Activated CD4-positive, alpha-beta T cell treated with anti-CD3 and anti-CD28 coated beads for 24 hours (primary cell): ENCODE measurements at regions not wholly inside any gene's neighbourhood (a gene's known extent, or its start where the extent isn't known, plus 50 kb on each side); places are given as distances from the start of the nearest gene placed in this dataset.

ENCODE experiments used
- DNase-seq, 2 donors: peaks; one replicate each; pipeline ENCODE4 v3.0.0-alpha.2; 2020; ENCODE audit warnings: low read depth in 2 of 2

DNA sequence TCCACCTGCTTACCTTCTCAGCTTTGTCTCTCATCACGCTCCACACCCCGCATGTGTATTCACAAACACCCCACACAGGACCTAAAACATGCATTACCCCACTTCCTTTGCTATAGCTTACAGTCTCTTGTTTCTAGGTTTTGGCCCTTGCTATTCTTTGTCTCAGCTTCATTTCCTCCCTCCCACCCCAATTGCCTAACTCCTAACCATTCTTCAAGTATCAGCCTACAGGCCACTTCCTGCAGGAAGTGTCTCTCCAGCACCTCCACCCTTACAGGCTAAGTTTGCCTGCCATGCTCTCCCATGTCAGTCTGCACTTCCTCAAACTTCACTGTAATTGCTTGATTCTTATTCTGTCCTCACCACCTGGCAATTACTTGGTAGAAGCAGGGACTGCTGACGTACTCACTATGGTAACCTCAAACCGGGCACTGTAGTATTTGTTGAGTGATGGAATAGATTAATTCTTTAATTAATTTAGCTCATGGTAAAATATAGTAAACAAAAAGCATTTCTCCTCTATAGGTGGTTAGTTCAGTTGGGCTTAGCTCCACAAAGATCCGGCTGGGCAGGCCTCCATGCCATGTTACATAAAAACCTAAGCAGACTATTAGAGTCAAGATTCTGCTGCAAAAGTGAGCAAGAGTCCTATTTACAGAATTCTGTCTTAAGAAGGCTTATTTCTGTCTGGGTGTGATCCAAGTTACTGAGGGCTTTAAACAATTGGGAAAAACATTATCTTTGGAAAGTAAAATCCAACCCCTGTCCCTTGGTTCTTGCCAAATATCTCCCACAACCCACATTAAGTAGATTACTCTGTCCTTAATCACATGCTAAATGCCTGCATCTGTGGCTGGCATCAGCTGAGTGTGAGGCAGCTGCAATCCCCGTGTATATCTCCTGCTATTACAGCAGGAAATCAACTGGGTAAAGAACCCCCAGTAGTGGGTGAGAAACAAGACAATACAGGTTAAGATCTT, 124.7 kb upstream of the CPEB2 start:
- no peak for DNase-seq

DNA sequence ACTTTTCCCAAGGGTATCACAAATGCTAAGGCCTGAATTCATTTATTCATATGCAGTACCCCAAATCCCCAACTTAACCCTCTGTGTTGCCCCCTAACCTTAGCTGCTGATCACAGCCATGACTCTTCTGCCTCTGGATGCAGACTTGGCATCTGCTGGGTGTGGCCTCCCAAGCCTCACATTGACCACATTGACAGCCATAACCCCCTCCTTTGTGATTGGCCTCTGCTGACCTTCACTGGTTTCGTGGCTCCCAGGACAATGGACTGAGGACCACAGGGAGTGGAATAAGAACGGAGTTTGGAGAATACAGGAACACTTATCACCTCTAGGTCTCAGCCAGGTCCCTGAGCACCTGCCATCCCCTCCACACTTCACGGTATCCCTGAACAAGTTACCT, 123.6 kb upstream of the CPEB2 start:
- DNase-seq, result no peak

DNA sequence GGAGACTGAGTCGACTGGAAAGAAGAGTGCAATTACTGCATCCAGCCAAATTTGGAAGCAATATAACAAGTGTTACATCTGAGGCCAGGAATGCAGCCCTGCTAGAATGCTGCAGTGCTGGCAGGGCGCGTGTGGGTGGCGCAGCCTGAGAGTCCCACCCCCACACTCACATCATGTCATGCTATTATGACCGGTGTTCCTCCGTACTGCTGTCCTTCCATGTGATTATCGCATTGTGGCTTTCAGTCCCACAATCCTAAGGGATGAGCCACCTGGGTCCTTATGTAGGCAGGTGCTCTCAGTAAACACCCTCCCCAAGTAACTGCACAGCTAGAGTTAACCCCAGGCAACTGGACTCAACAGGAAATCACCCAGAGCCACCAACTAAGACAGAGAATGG, 122.6 kb upstream of the CPEB2 start:
- no peak for DNase-seq

DNA sequence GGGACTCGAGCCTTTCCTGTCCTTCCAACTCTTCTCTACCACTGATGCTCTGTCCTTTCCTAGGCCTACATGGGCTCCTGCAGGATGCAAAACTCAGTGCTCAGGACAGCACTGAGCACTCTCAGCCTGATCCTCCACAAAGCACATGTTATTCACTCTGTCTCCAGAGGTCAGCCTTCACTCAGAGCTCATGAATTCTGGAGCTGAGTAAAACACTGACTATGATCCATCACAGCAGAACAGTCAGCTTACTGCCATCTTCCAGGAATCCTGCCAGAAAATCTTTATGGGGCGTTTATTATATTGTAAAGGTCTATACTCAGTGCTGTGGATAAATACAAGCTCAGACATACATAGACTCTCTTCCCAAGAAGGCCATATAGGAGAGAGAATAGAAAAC, 121.5 kb upstream of the CPEB2 start:
- no peak for DNase-seq

DNA sequence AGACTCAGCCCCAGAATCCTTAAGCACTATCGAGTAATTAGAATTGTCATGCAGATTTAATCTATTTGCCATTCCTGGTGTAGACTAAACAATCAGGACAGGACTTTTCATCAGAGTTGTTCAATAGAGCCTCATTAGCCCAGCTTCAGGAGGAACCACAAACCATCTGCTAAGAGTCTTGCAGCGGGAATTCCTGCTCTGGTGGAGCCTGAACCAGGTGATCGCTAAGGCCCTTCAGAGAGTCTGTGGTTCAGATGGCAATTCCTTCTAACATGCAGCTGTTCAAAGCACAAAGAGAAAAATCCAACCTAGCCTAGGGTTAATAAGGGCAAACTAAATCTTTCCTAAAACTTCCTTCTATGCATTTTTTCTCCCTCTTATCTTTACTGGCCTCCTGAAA, 119.1 kb upstream of the CPEB2 start:
- DNase-seq, result no peak

DNA sequence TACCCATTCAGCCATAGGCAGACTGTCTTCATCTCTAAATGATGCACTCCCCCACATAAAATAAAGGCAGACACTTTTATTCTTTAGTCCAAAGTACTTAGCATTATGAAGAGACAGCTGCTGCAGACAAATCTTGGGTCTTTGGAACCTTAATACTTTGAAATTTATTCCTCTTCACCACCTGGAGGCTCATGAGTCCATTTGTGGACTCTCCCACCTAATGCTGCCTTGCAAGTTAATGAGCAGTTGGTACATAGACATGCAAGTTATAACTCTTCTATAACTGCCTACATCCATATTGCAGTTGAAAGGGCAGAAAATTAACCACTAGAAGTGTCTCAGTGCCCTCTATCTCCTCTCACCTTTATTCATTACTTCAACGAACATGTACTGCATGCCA, 118.6 kb upstream of the CPEB2 start:
- no peak for DNase-seq

DNA sequence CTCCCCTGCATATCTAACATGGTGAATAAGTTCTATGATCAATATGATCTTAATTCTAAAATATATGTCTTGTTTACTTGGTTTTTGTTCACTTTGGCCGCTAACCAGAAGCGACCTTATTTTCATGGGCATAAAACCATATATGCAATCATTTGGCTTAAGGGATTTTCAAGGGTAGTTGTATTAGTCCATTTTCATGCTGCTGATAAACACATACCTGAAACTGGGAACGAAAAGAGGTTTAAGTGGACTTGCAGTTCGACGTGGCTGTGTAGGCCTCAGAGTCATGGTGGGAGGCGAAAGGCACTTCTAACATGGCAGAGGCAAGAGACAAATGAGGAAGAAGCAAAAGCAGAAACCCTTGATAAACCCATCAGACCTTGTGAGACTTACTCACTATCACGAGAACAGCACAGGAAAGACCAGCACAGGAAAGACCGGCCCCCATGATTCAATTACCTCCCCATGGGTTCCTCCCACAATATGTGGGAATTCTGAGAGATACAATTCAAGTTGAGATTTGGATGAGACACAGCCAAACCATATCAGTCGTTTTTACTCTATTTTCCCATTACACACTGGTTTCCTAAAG, 114.3 kb upstream of the CPEB2 start:
- no peak for DNase-seq

DNA sequence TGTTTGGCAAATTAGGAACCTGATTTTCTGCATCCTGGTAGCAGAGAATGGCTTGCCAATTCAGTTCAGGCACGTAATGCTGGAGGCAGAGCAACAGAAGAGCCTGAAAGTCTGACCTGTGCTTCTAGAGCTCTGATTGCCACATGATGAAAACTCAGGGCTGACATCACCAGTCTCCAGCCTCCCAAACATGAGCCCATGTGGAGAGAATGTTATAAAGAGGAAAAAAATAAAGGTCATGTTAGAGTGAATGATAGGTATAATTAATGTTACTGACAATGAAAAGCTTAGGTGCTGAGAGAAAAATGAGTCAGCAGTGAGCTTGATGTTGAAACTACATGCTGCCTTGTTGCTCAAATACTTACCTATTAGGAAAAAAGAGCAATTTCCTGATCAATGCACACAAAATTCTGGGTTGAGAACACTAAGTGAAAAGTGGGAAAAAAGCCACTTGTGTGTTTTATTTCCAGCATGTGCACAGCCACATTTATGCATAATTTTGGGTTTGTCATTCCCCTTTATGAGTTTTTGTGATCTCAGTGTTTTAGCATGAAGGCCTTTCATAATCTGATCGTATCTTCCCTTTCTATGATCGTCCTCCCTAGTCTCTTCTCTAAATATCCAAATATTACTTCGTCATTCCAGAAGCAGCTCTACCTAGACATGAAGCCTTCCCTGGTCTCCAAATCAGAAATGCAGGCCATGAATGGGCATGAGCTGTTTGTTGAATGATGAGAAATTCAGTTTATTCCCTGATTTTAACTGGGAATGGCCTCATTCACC, 113.3 kb upstream of the CPEB2 start:
- DNase-seq, result no peak

DNA sequence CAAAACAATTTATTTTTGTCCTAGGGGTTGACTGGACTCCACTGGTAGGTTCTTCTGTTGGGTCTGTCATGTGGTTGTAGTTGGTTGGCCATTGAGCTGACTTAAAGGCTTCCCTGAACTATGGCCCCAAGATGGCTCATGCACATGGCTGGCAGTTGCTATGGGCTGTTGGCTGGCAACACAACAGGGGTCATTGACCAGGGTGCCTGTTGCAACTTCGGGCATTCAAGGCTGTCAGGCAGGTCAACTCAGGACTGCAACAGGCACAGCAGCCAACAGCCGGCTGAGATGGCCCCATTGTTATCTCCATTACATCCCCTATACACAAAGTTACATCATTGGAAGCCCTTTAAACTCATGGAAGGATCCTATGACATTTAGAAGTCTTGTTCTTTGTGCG, 109.7 kb upstream of the CPEB2 start:
- DNase-seq, result no peak

DNA sequence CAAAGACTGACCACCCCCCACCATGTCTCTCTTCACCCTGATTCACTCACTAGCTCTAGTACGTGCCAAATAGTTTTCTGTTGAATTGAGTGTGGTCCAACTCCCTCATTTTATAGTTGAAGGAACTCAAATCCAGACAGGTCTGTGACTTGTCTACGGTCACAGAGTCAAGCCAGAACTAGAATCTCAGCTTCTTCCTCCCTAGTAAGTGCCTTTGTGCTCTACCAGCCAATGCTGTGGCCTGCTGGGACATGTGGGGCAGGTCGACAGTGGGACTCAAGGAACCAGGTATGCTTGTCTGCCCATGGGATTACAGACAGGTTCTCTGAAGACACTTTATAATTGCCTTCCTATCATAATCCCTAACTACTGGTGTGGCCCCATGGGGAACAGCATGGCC, 108.6 kb upstream of the CPEB2 start:
- no peak for DNase-seq

DNA sequence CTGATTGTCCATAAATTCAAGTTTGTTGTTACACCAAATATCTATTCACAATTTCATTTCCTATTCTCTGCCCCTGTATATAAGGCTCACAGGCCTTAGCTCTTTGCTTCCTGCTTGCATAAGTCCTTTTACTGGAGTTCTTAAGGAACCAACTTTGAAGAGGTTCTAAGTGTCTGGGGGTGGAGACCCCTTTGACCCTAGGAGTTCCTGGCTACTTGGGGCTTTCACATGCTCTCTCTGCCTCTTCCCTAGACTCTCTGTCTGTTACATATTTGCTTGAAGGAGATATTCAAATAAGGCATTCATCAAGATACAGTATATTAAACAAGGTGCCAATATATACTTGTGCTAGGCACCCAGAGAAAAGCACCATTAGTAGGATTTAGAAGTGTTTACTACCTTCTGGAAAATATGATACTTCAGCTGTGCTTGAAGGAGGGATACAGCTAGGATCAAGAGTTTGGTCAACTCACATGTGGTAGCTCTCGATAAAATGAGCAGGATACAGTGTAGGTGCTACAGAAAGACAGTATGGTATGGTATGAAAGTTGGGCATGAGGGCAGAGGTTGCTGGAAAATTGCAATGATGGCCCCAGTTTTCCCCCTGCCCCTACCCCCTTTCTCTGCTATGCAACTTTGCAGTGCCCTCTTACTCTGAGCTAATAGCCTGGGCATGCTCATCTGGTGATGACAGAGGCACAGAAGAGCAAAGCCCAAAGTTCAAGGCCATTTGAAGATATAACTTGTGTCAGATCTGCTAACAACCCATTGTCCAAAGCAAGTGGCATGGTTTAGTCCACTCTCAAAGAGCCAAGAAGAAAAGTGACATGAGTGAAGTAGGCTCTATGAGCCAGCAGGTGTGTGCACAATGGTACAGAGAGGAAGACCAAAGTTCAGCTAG, 107.6 kb upstream of the CPEB2 start:
- no peak for DNase-seq

DNA sequence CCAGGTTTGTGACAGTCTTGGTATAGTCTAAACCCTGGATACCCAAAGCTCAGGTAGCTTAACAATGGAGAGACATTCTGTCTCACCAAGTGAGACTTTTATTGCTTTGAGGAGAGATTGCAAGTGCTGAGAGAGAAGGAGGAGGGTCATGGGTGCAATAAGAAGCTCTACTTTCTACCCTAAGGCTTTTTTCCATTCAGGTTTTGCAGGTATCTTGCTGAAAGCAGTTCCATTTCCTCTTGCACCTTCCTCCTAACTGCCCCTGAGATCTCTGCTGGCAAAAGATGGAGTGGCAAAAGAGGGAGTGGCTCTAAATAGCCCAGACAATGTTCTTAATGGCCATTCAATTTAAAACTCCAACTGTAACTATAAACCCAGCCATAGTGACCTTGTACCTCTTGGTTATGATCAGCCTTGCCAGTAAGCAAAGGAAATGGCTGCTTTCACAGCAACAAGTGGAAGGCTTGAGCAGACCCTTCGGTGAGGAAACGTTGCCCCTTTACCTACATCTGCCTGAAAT, 105.6 kb upstream of the CPEB2 start:
- no peak for DNase-seq

DNA sequence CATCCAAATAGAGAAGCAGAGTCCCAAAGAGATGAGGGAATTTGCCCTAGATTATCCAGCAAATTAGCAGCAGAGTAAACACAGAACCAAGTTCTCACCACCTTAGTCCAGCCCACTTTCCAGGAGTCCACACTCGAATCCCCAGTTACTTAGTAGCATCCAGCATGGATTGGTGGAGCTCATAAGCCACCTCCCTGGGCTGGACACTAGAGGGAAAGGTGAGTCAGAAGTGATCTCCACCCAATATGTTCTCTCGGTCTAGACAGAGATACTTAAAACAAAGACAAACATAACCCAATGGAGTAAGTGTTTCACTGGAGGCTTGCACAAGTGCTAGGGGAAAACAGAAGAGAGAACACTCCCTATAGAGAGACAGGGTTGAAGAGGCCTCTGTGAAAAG, 105.1 kb upstream of the CPEB2 start:
- DNase-seq, result no peak

DNA sequence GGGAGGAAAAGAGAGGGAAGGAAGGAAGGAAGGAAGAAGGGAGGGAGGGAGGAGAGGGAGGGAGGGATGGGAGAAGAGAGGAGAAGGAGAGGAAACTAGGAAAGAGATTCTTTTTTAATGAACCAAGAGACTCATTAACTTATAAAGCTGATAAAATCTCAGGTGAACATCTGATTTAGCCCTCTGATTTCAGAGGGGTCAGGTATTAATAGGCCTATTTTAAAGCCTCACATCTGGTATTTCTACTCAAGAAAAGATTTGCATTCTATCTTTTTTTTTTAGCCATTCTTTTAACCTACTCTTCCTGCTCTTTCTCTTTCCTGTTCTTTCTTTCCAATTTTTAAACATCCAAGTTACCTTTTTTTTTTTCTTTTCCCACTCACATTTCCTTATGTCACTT, 103.3 kb upstream of the CPEB2 start:
- no peak for DNase-seq

DNA sequence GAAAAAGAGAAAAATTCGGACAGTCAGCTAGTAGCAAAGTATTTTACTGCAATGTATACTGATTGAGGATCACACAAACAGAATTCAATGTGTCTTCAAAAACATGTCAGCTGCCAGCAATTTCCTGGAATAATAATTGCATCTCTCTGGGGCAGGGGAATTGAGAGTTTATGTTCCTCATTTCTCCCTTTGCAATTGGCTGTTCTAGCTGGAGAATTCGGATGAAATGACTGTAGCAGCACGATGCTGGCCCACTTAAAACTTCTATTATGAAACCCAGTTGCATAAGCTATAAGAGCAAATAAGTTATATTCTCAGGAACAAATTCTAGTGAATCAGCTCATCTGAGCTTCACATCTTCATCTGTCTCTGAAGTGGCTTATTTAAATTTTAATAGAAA, 99.9 kb upstream of the CPEB2 start:
- no peak for DNase-seq

DNA sequence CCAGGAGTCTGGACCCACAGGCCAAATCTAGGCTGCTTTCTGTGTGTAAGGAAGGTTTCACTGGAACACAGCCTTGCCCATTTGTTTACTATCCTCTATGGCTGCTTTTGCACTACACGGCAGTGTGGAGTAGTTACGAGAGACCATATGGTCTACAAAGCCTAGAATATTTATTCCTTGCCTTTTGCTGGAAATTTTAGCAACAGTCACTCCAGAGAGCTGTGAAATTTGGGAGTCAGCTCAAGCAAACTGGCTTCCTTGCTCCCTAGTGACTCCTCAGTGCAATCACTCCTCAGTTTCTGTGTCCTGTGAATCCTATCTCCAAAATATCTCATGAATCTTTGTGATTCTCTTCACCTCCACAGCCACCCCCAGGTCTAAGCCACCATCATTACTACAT, 99.0 kb upstream of the CPEB2 start:
- DNase-seq, result no peak

DNA sequence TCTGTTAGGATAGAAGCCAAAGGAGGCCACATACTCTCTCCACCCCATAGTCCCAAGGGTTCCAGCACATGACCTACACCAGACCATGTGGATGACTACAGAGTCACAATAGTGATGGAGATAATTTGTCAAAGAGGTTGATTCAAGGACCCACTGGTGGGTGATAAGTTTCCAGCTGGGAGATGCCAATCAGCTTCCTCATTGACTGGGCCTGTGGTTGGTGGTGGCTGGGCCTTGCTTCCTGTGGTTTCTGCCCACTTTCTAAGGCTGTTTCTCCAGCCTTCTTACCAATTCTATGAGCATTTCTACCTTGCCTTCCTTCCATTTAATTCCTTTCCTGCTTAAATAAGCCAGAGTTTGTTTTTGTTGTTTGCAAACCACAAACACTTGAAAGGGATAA, 95.5 kb upstream of the CPEB2 start:
- no peak for DNase-seq

DNA sequence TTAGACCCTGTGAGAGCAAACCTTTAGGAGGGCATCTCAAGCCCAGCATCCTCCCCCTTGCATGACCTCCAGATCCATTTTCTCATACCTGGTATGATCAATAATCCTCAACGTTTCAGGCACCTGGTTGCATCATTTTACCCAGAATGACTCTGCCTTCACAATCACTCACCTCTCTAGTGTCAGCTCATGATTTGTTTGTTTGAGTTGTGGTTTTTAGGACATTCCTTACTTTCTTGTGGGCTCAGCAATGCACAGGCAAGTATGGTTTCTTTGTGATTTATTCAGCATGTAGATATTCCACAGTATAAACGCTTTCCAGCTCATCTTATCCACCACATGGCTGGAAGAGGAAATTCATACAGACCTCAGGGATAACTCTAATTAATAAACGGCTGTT, 93.6 kb upstream of the CPEB2 start:
- no peak for DNase-seq

DNA sequence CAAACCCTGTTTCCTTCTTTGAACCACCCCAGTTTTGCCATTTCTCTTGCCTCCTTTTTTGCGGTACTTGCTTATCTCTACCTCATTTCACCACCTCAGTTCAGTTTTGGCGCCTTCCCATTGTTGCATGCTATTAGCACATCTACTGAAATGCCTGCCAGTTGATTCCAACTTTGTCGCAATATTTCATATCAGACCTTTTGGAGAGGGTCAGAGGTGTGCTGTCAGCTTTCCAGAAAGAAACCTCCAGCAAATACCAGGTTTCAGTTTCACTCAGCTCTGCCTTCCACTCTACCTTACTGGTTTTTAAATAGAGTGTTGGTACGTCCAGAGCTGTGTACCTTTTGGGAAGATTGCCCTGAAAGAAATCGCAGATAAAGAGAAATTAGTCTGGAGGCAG, 91.9 kb upstream of the CPEB2 start:
- no peak for DNase-seq

DNA sequence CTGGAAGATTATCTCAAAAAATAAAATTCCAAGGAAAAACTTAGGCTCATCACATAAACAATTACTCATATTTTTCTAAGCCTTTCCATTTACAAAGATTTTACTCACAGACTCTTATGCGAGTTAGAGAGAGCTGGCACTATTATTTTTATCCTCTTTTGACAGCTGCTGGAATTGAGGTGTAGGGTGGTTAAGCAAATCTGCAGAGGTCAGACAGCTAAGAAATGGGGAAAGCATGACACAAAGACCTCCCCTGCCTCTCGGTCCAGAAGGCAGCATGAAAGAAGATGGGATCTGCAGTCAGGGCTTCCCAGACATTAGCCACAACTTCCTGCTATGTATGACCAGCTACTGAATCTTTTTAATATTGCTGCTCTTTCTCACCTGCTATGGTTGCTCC, 89.9 kb upstream of the CPEB2 start:
- no peak for DNase-seq

DNA sequence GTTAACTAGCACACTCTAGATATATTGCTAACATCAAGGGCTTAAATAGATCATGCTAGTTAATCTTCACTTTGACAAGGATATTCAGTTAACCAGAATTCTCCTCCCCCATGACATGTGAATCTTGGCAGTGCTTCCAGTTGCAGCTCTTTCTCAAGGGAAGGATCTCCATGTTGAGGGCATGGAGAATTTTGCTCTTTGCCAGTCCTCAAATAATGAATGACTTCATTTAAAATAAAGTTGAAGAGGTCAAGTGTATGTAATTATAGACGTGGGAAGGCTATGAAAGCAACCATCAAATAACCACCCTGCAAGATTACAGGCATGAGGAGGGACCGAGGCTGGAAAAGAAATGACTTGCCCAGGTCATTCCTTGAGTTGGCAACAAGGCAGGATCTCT, 87.3 kb upstream of the CPEB2 start:
- no peak for DNase-seq
